Trophoblast cell (in vitro differentiated cells and primary cell): ENCODE measurements at regions not wholly inside any gene's neighbourhood (a gene's known extent, or its start where the extent isn't known, plus 50 kb on each side); places are given as distances from the start of the nearest gene placed in this dataset.

ENCODE experiments used
- DNase-seq, 2 donors: peaks; one replicate each; pipeline ENCODE4 v3.0.0-alpha.2; 2016
- H2AFZ ChIP-seq: 2 replicates; pipeline ENCODE4 v1.6.1; 2013; ENCODE audit warnings: low read length, moderate library complexity, mild to moderate bottlenecking; ENCODE audit not compliant: insufficient read depth, poor library complexity
- H2AK5ac ChIP-seq: 2 replicates; pipeline ENCODE4 v1.6.1; 2013; ENCODE audit warnings: mild to moderate bottlenecking, low read length
- H2BK120ac ChIP-seq: 2 replicates; pipeline ENCODE4 v1.6.1; 2013; ENCODE audit warnings: low read length, mild to moderate bottlenecking, moderate library complexity; ENCODE audit not compliant: insufficient read depth, poor library complexity
- H2BK12ac ChIP-seq: 2 replicates; pipeline ENCODE4 v1.6.1; 2013; ENCODE audit warnings: mild to moderate bottlenecking, low read length, moderate library complexity
- H2BK5ac ChIP-seq: 2 replicates; pipeline ENCODE4 v1.6.1; 2013; ENCODE audit warnings: low read length, low read depth, moderate library complexity, mild to moderate bottlenecking; ENCODE audit not compliant: poor library complexity
- H3K14ac ChIP-seq: 2 replicates; pipeline ENCODE4 v1.6.1; 2013; ENCODE audit warnings: mild to moderate bottlenecking, low read length
- H3K18ac ChIP-seq: 2 replicates; pipeline ENCODE4 v1.6.1; 2013; ENCODE audit warnings: mild to moderate bottlenecking, low read length
- H3K23ac ChIP-seq: 2 replicates; pipeline ENCODE4 v1.6.1; 2013; ENCODE audit warnings: low read length
- H3K27ac ChIP-seq: 2 replicates; pipeline ENCODE4 v1.5.1; 2013; ENCODE audit warnings: low read depth, mild to moderate bottlenecking, inconsistent platforms, low read length, moderate library complexity
- H3K27me3 ChIP-seq: 2 replicates; pipeline ENCODE4 v1.6.1; 2013; ENCODE audit warnings: inconsistent platforms, mild to moderate bottlenecking, low read length, moderate library complexity; ENCODE audit not compliant: insufficient read depth
- H3K36me3 ChIP-seq, 2 experiments: 1 replicate in 1 of 2; 2 replicates in 1 of 2; pipeline ENCODE4 v1.6.1; 2013; ENCODE audit warnings: low read length in 2 of 2, mild to moderate bottlenecking in 2 of 2, moderate library complexity in 1 of 2; ENCODE audit not compliant: insufficient read depth in 2 of 2, control insufficient read depth in 1 of 2
- H3K4ac ChIP-seq: 2 replicates; pipeline ENCODE4 v1.6.1; 2013; ENCODE audit warnings: low read depth, mild to moderate bottlenecking, low read length, moderate library complexity
- H3K4me1 ChIP-seq, 2 experiments: 1 replicate in 1 of 2; 2 replicates in 1 of 2; pipeline ENCODE4 v1.6.1; 2013; ENCODE audit warnings: low read length in 2 of 2, mild to moderate bottlenecking in 2 of 2, moderate library complexity in 1 of 2; ENCODE audit not compliant: insufficient read depth in 2 of 2, control insufficient read depth in 1 of 2
- H3K4me2 ChIP-seq: 2 replicates; pipeline ENCODE4 v1.6.1; 2013; ENCODE audit warnings: inconsistent platforms, mild to moderate bottlenecking, low read length, moderate library complexity
- H3K4me3 ChIP-seq: 2 replicates; pipeline ENCODE4 v1.5.1; 2013; ENCODE audit warnings: mild to moderate bottlenecking, low read depth, low read length, inconsistent platforms
- H3K79me1 ChIP-seq: one replicate; pipeline ENCODE4 v1.6.1; 2013; ENCODE audit warnings: low read length
- H3K79me2 ChIP-seq: 2 replicates; pipeline ENCODE4 v1.6.1; 2013; ENCODE audit warnings: low read length, mild to moderate bottlenecking; ENCODE audit not compliant: control insufficient read depth, insufficient read depth, poor library complexity
- H3K9ac ChIP-seq: 2 replicates; pipeline ENCODE4 v1.6.1; 2013; ENCODE audit warnings: mild to moderate bottlenecking, low read length
- H3K9me3 ChIP-seq: 2 replicates; pipeline ENCODE4 v1.6.1; 2013; ENCODE audit warnings: low read depth, mild to moderate bottlenecking, control low read depth, inconsistent platforms, low read length; ENCODE audit not compliant: insufficient read depth
- H4K12ac ChIP-seq: 2 replicates; pipeline ENCODE4 v1.6.1; 2013; ENCODE audit warnings: low read depth, mild to moderate bottlenecking, low read length, moderate library complexity
- H4K8ac ChIP-seq: 2 replicates; pipeline ENCODE4 v1.6.1; 2013; ENCODE audit warnings: low read depth, mild to moderate bottlenecking, low read length, moderate library complexity
- H4K91ac ChIP-seq: one replicate; pipeline ENCODE4 v1.6.1; 2013; ENCODE audit warnings: low read depth, mild to moderate bottlenecking, low read length, moderate library complexity
- WGBS: extraction: QIAGEN DNeasy Blood & Tissue Kit; methylation state at CpG from one replicate; pipeline ENCODE4 v1.1.7; 2013; ENCODE audit warnings: missing lambda C conversion rate; ENCODE audit not compliant: insufficient read length, insufficient coverage; ENCODE audit errors: extremely low coverage; 5-methylcytosine and 5-hydroxymethylcytosine counted together

DNA sequence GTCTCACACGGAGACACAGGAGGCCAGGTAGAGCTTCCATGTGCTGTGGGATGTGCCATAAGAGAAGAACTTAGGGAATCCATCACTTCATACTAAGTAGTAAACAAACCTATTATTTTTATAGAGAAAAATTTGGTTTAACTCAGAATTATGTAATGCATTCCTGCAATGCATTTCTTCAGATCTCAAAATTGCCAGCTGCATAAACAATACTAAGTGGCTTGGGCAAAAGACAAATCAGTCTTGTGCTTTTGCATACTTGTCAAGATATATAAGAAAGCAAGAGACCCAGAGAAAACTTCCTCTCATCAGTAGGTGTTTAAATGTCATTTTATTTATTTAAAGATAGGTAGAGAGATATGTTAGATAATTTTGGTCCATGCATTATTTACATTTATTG lies 382.1 kb upstream of the CTSO start:
- Histone ChIP-seq H3K23ac (no peak overlapping the region), H3K4ac (no peak overlapping the region), H3K79me2 (no peaks in the 10 kb centered on the region), H3K14ac (no peak overlapping the region), H2BK5ac (no peak overlapping the region), H3K79me1 (no peaks in the 10 kb centered on the region), H3K27me3 (no peaks in the 10 kb centered on the region), H2AK5ac (no peak overlapping the region), H3K18ac (no peak overlapping the region), H3K4me1 (no peaks in the 10 kb centered on the region), H3K4me2 (no peak overlapping the region), H2BK12ac (no peak overlapping the region), H4K91ac (no peak overlapping the region), H4K8ac (no peak overlapping the region), H2BK120ac (no peak overlapping the region), H3K27ac (no peak overlapping the region), H3K9ac (no peak overlapping the region), H3K36me3 (no peaks in the 10 kb centered on the region), H3K4me3 (no peak overlapping the region), H4K12ac (no peak overlapping the region), H2AFZ (no peak overlapping the region), H3K9me3 (no peaks in the 10 kb centered on the region)
- DNase-seq = no peak
- WGBS = no CpG with 5 or more reads among the region's 1 CpG

DNA sequence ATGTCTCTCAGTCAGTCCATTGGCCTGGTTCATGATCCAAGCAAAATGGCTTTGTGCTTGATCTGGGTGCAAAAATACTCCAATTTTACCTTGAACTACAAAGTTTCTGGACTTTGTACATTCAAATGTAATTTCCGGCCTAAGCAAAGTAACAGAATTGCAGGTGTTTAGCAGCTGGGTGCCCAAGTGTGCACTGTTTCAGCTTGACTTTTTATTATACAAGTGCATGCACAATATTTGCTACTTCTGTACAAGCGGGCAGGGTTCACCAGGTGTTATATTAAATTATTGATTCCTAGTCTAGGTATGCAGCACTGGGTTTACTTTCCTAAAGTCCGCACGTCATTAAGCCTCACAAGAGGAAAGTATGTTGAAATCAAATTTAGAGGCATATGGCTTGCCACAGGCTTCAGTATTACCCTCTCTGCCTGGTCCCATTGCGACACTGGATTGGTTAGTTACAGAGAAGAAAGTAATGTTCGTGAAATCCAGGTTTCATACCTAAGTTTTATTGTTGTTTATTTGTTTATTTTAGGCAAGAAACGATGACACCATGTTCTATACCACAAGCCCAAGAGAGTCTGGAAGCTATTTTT lies 376.9 kb upstream of the CTSO start:
- H3K79me1 ChIP-seq = no peaks in the 10 kb centered on the region
- H2BK12ac ChIP-seq = no peak overlapping the region
- H3K4me3 ChIP-seq = no peak overlapping the region
- H3K4me1 ChIP-seq = no peaks in the 10 kb centered on the region
- no peak overlapping the region for H3K27ac ChIP-seq
- no peaks in the 10 kb centered on the region for H3K36me3 ChIP-seq
- H3K9me3 ChIP-seq = no peaks in the 10 kb centered on the region
- H2AK5ac ChIP-seq = no peak overlapping the region
- no CpG with 5 or more reads among the region's 7 CpGs for WGBS
- no peak overlapping the region for H4K12ac ChIP-seq
- H3K4me2 ChIP-seq = no peak overlapping the region
- H2AFZ ChIP-seq = no peak overlapping the region
- no peaks in the 10 kb centered on the region for H3K79me2 ChIP-seq
- no peak overlapping the region for H3K9ac ChIP-seq
- DNase-seq = no peak
- no peak overlapping the region for H2BK120ac ChIP-seq
- no peak overlapping the region for H4K8ac ChIP-seq
- no peak overlapping the region for H3K14ac ChIP-seq
- H3K4ac ChIP-seq = no peak overlapping the region
- H3K18ac ChIP-seq = no peak overlapping the region
- no peak overlapping the region for H4K91ac ChIP-seq
- no peak overlapping the region for H3K23ac ChIP-seq
- no peak overlapping the region for H2BK5ac ChIP-seq
- H3K27me3 ChIP-seq = no peaks in the 10 kb centered on the region

GRCh38 chr4:156329779-156330178 lies 376.1 kb upstream of the CTSO start:
- H3K14ac ChIP-seq = no peak overlapping the region
- DNase-seq = no peak

DNA sequence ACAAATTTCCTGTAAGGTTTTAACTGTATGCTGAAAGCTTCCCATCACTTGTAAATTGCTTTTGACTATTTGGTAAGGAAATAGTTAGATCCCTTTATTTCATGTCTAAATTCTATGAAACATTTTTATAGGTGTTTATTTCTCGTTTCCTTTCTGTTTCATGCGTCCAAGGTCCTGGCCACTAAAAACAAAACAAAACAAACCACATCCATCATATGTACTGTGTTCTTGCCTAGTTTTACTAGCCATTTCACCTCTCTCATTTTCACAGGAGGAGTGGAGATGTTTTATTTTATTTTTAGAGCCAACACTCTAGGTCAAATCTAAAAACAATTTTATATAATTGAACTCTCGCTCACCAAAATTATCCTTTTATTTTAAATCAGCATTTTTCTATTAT lies 375.2 kb upstream of the CTSO start:
- H2AK5ac ChIP-seq = no peak overlapping the region
- H3K4me2 ChIP-seq = no peak overlapping the region
- DNase-seq = no peak
- H3K4ac ChIP-seq = no peak overlapping the region
- no peaks in the 10 kb centered on the region for H3K36me3 ChIP-seq
- no peaks in the 10 kb centered on the region for H3K4me1 ChIP-seq
- no peak overlapping the region for H3K18ac ChIP-seq
- H3K79me2 ChIP-seq = no peaks in the 10 kb centered on the region
- H4K91ac ChIP-seq = no peak overlapping the region
- no peak overlapping the region for H3K14ac ChIP-seq
- H2BK12ac ChIP-seq = no peak overlapping the region
- no peak overlapping the region for H2AFZ ChIP-seq
- H3K4me3 ChIP-seq = no peak overlapping the region
- H3K79me1 ChIP-seq = no peaks in the 10 kb centered on the region
- no peak overlapping the region for H2BK120ac ChIP-seq
- H3K27me3 ChIP-seq = no peaks in the 10 kb centered on the region
- no peaks in the 10 kb centered on the region for H3K9me3 ChIP-seq
- H3K23ac ChIP-seq = no peak overlapping the region
- H4K12ac ChIP-seq = no peak overlapping the region
- no CpG with 5 or more reads among the region's 3 CpGs for WGBS
- no peak overlapping the region for H4K8ac ChIP-seq
- no peak overlapping the region for H3K9ac ChIP-seq
- no peak overlapping the region for H2BK5ac ChIP-seq
- no peak overlapping the region for H3K27ac ChIP-seq

More at GRCh38 chr4:156329779-156330178, 376.1 kb upstream of the CTSO start:
- H3K23ac ChIP-seq = no peak overlapping the region
- no peak overlapping the region for H2BK120ac ChIP-seq
- H4K91ac ChIP-seq = no peak overlapping the region
- no peak overlapping the region for H3K4me2 ChIP-seq
- H2AK5ac ChIP-seq = no peak overlapping the region
- H3K4me3 ChIP-seq = no peak overlapping the region
- no CpG with 5 or more reads among the region's 1 CpG for WGBS
- H3K36me3 ChIP-seq = no peaks in the 10 kb centered on the region
- no peaks in the 10 kb centered on the region for H3K79me1 ChIP-seq
- H4K12ac ChIP-seq = no peak overlapping the region
- H3K18ac ChIP-seq = no peak overlapping the region
- no peak overlapping the region for H3K4ac ChIP-seq
- no peaks in the 10 kb centered on the region for H3K9me3 ChIP-seq
- no peak overlapping the region for H3K27ac ChIP-seq
- H4K8ac ChIP-seq = no peak overlapping the region
- H2BK5ac ChIP-seq = no peak overlapping the region
- no peaks in the 10 kb centered on the region for H3K79me2 ChIP-seq
- no peak overlapping the region for H2BK12ac ChIP-seq
- no peaks in the 10 kb centered on the region for H3K27me3 ChIP-seq
- H2AFZ ChIP-seq = no peak overlapping the region
- H3K4me1 ChIP-seq = no peaks in the 10 kb centered on the region
- no peak overlapping the region for H3K9ac ChIP-seq
